GM18867 (cell line): ENCODE measurements at regions not wholly inside any gene's neighbourhood (a gene's known extent, or its start where the extent isn't known, plus 50 kb on each side); places are given as distances from the start of the nearest gene placed in this dataset.

Experiments used
- ATAC-seq: cut with Tn5 transposase; IDR thresholded peaks from one replicate; pipeline ENCODE4 v1.9.1; 2021; ENCODE audit warnings: mild to moderate bottlenecking, moderate library complexity; ENCODE audit not compliant: unreplicated experiment

DNA sequence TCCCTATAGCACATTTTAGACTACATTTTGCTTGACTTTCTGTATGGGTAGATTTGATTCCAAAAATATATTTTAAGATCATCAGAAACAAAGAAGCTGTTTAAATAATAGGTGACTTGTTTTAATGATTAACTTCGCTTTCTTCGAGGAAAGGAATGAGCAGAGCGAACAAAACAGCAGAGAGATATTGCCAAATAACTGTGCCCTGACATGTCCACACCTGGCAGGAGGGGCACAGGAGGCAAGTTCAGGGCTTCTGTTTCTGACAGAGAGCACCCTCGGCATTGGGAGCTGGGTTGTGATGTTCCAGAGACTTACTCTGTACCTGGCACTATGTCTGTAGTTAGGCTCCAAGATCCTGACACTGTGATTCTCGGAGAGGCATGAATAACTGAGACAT, 155.7 kb upstream of the SASH1 start:
- ATAC-seq, result no peak

DNA sequence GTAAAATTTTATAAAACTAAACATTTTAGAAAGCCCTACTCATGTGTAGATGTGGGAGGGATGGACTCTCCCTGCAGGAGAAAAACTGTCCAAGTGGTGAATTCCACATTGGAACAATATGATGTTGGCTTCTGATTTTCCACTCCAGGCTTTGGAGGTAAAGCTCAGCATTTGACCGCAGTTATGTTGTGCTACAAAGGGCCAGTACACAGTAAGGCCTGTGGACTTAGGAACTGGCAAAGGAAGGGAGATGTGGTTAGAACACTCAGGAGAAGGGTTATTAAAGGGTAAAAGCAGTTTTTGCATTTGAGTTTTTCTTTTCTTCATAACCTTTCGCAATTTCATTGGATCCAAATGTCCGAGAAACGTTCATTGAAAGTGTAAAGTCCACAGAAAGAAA, 150.3 kb upstream of the SASH1 start:
- ATAC-seq, result no peak

DNA sequence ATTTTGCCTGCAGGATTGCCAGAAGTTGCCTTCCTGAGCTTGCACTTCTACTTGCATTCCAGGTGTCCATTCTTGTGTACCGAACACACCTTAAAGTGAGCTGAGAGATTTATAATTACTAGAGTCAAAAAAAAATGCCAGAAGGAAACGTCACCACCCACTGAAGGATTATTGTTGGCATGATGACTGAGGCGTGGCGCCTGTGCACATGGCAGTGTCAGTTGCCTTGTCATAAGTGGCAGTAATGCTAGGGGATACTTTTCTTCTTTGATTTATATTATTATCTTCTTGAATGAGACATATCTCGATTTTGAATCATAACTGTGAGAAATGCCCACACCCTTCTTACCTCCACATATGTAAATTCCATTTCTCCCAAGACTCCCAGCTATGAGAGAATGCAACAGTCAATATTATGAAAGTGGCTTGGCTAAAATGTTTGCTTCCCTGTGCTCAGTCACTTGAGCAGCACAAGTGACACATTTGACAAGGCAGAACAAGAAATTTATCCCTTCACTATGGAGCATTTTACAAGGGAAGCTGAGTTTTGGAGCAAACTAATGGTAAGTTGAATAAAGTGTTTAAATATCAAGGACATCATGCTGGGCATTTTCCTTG, 149.5 kb upstream of the SASH1 start:
- ATAC-seq, result no peak

DNA sequence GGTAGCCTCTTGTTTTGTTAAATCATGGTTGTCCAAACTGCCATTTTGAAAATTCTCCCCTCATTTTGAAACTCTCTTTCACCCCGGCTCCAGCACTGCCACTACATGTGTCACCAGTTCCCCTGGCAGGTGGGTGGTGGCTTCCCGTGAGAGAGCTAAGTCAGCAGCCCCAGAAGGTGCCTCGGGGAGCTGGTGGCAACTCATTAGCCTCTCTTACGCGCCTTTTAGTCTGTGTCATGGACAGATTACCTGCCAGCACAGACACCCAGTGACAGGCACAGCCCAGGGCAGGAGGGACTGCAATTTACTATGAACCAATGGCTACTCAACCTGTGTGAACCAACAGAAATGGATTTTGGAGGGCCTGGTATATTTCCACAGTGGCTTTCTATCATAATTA, 147.1 kb upstream of the SASH1 start:
- ATAC-seq, result no peak

DNA sequence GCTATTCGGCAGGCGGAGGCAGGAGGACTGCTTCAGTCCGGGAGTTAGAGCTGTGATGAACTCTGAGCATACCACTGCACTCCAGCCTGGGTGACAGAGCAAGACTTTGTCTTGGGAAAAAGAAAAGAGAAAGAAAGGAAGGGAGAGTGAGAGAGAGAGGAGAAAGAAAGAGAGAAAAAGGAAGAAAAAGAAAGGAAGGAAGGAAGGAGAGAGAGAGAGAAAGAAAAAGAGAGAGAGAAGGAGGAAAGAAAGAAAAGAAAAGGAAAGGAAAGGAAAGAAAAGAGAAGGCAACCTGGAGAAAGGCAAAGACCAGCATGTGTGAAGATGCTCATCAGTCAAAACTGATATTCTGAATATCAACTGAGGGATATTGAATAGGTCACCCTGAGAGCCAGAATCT, 143.1 kb upstream of the SASH1 start:
- ATAC-seq, result no peak

DNA sequence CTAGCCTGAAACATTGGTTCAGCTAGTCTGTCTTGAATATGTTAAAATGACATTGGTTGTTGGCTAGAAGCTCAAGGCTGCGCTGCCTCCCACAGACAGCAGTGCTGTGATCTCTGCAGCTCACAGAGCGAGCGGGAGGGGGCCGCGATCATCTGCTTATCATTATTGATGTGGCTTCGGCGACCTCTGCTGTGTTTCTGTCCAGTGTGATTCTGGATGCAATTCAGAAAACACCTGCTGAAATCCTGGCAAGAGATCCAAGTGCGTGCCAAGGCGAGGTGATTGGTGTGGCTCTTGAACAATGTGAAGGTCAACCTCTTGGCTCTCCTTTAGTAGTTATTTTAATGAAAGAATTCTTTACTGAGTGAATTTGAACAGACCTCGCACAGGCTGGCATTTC, 142.3 kb upstream of the SASH1 start:
- no peak for ATAC-seq

DNA sequence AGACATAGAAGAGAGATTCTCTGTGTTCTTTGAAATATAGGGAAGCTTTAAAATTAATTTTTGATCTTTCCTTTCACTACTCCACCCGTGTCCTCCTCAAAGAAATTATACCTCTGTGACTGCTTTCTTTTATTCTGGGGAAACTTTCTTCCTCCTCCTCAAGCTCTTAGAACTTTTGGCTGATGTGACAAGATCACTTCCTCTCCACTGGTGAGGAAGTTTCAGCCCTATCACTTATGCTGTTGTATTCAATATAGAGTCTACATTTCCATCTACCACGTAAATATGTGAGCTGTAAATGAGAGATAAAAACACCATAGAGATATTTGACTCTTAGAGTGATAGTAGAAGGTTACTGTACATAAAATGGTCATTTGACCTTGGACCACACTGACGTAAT, 141.9 kb upstream of the SASH1 start:
- ATAC-seq, result no peak

DNA sequence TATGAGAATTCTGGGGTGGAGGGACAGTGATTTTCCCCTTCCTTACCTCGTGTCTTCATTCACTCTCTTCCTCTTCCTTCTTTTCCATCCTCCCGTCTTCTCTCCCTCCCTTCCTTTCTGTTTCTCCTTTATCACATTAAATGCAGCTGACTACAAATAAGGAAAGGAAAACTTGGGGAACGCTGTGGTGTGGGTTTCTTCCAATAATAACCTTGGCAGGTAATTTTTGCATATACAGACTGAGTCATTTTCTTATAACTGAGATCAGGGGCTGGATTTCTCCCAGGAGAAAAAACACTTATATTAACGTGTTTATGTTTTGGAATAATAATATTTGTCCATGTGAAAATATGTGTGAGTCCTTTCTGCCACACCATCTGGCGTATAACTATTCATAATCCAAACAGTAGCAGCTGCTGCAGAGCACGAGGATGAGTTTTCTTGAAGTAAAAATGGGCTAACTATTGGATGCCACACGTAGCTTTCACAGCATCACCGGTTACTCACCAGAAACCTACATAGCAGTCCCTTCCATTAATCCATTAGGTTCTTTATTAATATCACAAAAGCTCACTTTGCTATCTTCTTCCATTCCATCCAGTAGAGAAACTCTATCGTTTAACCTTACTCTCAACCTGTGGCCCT, 139.2 kb upstream of the SASH1 start:
- ATAC-seq, result no peak

DNA sequence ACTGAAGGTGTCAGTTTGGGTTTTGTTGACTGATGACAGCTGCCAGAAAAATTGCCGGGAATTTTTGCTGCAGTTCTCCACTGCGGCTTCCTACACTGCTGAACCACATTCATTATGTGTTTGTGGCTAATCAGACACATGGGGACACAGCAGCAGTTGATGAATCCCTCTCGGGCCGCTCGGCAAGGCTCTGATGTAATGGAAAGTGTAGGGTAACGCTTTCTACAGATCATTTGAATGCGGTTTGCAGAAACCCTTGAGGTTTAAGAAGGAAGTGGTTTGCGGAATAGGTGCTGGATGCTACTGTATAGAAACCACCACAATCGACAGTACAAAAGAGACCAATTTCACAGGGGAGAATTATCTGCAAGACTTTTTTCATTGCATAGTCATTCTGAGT, 138.7 kb upstream of the SASH1 start:
- ATAC-seq, result peak; percentile 99

DNA sequence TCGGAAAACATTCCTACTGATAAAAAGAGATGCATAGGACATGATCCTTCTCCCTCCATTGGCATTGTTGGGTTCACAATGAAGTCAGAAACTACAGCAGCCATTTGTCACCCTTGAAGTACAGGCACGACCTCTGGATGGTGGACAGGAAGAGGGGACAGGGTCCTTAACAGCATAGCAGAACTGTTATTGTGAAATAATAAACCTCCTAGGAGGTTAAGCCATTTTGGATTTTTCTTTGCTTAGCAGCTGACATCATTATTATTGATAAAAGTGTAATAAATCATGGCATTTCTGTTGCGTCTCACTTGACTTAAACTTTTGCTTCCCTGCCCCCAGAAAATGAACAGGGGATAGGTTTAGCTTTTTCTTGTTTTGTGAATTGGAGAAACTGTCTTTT, 134.3 kb upstream of the SASH1 start:
- ATAC-seq, result no peak

DNA sequence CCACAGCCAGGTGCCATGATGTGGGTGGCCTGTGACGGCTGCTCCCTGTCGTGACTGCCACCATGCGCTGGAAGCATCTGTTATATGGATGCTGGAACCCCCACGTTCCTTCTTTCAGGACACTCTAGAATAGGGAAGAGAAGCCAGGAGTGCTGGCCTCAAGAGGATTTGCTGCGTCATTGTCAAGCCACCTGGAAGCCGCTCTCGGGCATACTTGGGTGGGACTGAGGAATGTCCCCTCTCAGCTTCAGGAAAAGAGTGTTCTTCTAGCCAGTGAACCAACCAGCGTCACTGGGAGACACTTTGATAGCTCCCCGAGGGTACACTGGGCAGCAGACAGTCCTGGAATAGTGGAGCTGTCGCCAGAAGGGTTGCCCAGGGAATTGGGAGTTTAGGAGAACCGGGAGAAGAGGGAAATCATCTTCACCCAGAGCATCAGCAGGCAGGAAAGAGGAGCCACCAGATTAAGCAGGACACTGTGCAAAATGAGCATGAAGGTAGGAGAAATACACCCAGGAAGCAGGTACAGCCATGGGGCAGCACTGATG, 130.8 kb upstream of the SASH1 start:
- ATAC-seq, result no peak

DNA sequence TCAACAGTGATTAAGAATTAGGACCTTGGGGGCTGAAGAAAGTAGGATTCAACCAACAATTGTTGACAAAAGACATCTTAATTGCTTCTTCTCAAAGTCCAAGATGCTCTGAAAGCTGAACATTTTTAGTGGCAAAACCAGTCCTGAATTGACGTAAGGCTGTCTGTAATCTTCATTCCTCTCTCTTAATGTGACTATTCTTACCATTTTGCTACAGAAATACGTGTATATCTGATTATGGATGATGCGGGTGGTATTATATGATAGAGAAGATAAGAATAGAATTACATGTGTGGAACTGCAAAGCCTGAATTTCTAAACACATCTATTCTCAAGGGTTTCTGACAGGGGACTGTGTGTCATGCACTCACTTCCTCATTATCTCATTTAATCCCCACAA, 130.3 kb upstream of the SASH1 start:
- no peak for ATAC-seq

DNA sequence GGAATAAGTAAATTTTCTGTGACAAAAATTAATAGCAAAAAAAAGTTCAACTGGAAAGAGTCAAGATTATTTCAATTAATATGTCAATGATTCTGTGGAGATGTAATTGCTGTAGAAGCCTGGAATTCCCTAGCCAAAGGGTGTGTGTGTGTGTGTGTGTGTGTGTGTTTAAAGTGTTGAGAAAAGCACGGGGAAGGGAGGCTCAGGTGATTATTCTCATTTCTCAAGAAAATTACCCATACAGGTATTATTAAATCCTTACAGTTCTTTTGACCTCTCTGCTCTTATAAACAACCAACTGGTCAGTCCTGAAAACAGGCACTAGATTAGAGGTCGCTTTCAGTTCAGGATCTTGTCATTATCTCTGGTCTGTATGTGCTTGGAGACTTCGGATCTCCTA, 129.3 kb upstream of the SASH1 start:
- ATAC-seq, result no peak

DNA sequence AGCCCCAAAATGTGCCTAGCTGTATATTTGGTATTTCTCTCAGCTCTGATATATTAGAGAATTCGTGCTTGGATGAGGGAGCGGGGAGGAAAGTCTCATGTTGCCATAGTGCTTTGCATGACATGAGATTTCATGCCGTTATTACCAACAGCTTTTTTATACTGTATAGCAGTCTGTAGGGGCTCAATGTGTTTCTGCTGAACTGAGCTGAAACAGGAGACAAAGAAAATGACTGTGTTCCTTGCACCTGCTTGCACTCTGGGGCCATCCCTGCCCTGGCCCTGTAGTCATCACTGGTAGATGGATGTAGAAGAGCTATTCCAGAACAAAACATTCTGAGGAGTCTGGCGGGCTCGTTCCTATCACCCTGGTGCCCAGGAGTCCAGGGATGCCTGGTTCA, 128.0 kb upstream of the SASH1 start:
- no peak for ATAC-seq

DNA sequence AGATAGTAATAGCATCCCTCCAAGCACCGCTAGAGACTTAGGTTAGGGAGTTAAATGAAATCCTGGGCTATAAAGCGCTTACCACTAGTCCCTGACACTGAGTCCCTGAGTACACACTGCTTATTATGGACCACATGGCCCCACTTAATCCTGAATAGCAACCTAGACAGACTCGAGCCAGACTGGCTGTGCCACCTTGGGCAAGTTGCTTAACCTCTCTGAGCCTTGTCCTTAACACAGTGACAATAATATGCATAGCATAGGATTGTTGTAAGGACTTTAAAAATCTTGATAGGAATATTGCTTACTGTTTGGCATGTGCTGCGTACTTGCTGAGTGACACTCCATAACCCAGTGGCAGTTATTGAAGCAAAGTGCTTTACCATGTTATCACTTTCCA, 125.6 kb upstream of the SASH1 start:
- ATAC-seq, result no peak

DNA sequence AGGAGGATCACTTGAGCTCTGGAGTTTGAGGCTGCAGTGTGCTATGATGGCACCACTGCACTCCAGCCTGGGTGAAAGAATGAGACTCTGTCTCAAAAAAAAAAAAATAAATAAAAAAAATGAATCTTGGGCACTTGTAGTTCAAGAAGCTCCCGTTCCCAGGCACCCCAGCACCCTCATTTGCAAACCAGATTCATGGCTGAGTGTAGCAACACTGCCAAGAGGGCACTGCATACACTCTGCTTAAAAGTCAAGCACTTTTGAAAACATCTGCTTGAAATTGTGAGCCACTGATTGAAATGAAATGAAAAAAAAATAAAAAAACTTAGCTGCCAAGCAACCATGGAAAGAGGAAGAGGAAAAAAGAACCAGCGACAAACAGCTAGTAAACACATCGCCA, 124.7 kb upstream of the SASH1 start:
- ATAC-seq, result no peak

DNA sequence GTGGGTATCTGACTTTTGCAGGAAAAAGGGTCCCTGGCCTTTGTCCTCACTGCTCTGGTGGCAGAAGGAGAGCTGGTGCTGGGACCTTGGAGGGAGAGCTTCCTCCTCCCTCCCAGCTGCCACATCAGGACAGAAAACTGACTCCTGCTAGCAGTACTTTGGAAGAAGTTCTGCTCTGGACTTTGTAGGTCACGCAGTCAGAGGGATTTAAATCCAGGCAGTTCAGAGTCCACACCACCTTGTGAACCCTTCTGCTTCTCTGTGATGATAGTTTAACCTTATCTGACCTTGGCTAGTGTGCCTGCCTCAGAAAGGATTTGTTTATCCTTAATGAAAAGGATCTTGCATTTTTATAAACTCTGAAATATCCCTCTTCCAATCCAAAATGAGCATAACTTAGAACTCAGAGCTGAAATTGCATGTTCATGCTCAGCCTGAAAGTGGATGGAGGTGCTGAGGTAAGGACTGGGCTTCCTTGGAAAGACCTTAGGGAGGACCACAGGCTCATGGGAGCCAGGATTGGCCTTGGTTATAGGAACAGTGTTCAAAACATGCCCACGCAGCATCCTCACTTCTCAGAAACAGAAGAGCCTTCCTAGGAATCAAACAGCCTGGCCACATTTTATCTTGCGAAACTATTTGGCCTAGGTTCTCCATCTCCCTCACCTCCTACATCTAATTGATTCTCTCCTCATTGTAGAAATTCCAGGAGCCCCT, 123.9 kb upstream of the SASH1 start:
- no peak for ATAC-seq

DNA sequence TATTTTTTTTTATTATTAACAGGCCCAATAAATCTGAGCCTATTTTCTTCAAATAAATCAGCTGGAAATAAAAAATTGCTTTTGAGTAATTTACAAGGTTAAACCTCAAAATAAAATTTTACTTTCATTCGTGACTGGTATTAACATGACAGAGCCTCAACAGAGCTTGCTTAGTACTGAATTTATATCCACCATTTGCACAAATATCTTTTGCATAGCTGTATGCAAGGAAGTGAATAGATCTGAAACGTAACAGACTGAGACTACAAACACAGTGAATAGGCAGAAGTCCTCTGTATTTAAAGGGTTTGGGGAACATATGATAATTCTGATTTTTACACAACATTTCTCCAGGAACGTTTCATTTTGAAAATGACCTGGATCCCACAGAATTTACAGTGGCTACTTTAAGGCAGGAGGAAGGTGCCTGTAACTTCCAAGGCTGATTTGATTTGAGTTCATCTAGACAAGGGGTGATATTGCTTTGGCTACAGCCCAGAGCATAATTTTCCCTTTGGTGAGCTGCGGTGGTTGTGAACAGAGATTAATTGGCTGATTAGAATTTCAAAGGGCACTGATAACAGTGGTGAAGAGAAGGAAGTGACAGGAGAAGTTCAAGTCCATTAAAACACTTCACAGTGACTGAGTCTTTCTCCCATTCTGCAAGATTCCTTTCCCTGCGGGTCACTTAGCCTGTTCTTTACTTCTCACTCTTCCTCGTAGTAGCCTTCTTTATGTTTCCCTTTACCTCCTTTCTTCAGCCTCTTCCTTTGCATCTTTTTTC, 121.2 kb upstream of the SASH1 start:
- no peak for ATAC-seq

DNA sequence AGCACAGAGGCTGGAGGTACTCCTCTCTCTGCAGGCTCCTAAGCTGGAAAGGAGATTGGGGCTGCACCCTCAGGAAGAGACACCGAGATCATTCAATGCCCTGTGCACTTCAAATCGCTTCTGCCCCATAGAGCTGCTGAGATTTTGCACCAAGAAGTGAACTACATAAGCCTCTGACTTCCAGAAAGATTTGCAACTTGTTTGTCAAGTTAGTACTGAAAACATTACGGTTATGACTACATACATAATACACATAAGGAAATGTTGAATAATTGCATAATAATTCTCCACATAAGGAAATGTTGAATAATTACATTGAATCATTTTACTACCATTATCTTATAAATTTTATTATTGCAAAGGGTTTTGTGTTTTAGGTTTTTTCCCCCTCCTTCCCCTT, 120.3 kb upstream of the SASH1 start:
- ATAC-seq, result no peak

DNA sequence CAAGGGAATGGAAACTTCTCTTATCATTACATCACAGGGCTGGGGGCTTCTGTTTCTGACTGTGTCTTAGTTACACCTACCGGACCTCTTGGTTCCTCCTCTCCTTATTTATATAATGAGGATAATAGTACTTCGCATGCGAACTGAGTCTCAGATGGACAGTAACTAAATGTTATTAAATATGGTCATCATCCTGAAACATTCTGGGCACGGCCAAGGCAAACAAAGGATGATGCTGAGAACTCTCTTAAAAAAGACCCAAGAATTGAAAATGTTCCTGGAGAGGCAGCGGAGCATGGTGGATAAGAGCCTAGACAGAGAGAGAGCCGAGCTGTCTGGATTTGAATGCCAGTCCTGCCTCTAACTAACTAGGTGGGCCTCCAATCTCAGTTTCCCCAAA, 119.8 kb upstream of the SASH1 start:
- no peak for ATAC-seq

DNA sequence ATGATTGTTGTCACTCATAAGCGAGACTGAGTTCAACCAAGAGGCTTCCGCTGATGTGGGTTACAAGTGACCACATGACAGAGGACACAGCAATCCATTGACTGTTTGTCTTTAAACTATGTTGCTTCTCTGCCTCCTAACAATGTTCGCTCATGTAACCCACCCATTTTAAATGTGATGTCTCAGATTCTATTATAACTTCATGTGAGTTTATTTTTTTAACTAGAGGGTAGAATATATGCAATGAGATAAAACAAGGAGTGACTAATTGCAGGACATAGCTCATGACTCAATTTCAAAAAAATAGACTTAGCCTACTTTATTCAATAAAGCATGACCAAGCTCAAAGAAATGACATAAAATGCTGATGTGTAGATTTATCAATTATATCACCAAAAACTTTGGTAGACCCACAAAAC, 119.2 kb upstream of the SASH1 start:
- ATAC-seq, result no peak
